ENCODE measurements at regions not wholly inside any gene's neighbourhood (a gene's known extent, or its start where the extent isn't known, plus 50 kb on each side); places are given as distances from the start of the nearest gene placed in this dataset.

DNA sequence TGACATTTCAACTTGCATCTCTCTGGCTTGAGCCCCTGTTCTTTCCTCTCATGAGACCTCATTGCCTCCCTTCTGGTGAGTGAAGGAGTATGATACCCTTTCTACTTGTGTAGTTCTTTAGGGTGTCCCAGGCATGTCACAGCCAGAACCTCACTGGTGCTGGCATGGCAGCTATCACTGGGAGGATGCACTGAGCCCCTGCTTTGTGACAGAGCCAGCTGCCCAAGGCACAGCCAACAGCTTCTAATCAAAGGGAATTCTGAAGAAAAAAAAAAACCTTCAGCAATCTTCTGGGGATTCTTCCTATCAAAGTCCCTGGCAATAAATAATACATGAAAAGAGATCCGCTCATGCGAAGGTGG, 652.6 kb upstream of the KLF4 start:
- no peaks in the 10 kb centered on the region for H3K36me3 Mint-ChIP-seq (ENCODE audit: low read depth)
- no peak overlapping the region for H3K4me3 Mint-ChIP-seq
- H3K27me3 Mint-ChIP-seq (ENCODE audit: low read depth): no peaks in the 10 kb centered on the region
- no peaks in the 10 kb centered on the region for H3K4me1 Mint-ChIP-seq (ENCODE audit: low read depth)
- peaks cover 7% of the 10 kb centered on the region for H3K9me3 Mint-ChIP-seq
- no peak overlapping the region for H3K27ac Mint-ChIP-seq

DNA sequence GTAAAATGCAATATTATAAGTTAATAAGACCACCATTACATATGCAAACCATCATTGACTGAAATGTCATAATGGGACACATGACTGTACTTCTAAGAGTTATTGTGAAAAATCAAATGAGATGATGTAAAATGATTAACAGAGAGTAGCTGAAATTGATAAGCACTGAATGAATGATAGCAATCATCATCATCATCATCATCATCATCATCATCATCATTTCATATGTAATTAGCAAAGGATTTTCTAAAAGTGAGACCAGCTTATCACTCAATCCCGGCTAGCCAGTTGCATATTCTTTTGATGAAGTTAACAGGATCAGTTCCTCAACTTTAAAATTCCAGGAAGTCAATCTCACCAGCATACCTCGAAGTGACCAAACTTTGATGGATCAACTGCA, 650.3 kb upstream of the KLF4 start:
- Mint-ChIP-seq H3K4me3 (no peak overlapping the region), H3K27ac (no peak overlapping the region), H3K36me3 (ENCODE audit: low read depth) (no peaks in the 10 kb centered on the region), H3K27me3 (ENCODE audit: low read depth) (no peaks in the 10 kb centered on the region), H3K4me1 (ENCODE audit: low read depth) (no peaks in the 10 kb centered on the region), H3K9me3 (no peaks in the 10 kb centered on the region)

DNA sequence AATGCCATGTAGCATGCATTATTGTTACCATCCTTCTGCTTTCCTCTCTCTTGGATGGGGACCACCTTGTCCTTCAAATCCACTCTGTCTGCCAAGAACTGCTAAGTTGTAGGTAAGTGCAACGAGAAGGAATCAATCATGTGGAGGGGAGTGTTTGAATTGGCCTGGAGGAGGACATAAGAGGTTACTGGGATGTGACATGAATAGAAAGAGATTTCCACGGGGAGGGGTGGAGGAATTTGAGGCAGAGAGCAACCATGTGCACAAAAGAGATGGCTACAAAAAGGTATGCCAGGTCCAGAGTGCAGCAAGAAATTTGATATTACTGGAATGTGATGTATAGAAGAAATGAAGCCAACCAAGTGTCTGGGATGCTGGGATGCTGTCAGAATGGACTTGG, 648.9 kb upstream of the KLF4 start:
- no peak overlapping the region for H3K4me3 Mint-ChIP-seq
- H3K27me3 Mint-ChIP-seq (ENCODE audit: low read depth): no peaks in the 10 kb centered on the region
- no peaks in the 10 kb centered on the region for H3K4me1 Mint-ChIP-seq (ENCODE audit: low read depth)
- no peak overlapping the region for H3K27ac Mint-ChIP-seq
- H3K9me3 Mint-ChIP-seq: no peaks in the 10 kb centered on the region
- H3K36me3 Mint-ChIP-seq (ENCODE audit: low read depth): no peaks in the 10 kb centered on the region

DNA sequence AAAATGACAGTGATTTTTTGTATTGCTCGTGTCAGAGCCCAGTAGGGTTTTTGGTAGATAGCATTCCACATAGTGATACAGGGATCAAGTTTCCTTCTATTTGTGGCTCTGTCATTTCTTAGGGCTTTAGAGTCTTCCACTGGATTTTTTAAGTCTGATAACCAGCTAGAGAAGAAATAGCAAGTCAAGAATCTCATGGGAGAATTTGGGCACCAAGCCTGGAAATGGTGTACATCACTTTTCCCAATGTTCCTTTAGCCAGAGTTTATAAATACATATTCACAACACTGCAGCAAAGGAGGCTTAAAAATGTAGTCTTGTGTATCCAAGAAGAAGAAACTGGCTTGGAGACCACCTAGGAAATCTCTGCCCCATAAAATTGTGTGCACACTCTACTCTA, 647.1 kb upstream of the KLF4 start:
- Mint-ChIP-seq H3K9me3 (no peaks in the 10 kb centered on the region), H3K27me3 (ENCODE audit: low read depth) (no peaks in the 10 kb centered on the region), H3K4me3 (no peak overlapping the region), H3K4me1 (ENCODE audit: low read depth) (no peaks in the 10 kb centered on the region), H3K36me3 (ENCODE audit: low read depth) (no peaks in the 10 kb centered on the region), H3K27ac (no peak overlapping the region)

DNA sequence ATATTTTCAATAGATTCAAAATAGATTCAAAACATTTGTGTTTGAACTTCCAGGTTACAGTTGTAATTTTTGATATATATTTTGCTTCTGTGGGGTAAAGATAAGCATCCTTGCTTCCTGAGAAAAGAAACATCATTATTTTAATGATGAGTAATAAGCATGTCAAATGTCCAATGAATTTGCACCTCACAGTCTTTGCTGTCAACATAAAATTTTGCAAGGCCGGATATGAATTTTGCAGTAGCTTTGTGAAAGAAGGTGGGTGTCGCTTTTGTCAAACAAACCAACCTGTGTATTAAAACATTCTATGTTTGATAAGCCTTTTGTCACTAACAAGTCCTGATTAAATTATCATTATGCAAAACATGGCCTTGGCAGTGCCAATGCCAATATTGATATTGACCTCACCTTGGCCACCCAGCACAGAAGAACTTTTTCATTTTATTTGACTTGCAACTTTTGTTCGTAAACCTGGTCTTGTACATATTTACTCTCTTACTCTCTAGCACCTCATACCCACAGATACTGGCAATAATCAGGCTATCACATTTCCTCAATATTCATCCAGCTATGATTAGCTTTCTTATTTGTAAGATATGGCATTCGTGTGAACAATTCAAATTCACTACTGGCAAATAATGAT, 645.0 kb upstream of the KLF4 start:
- Mint-ChIP-seq H3K27me3 (ENCODE audit: low read depth) (no peaks in the 10 kb centered on the region), H3K27ac (no peak overlapping the region), H3K9me3 (no peaks in the 10 kb centered on the region), H3K4me3 (no peak overlapping the region), H3K36me3 (ENCODE audit: low read depth) (no peaks in the 10 kb centered on the region), H3K4me1 (ENCODE audit: low read depth) (no peaks in the 10 kb centered on the region)

DNA sequence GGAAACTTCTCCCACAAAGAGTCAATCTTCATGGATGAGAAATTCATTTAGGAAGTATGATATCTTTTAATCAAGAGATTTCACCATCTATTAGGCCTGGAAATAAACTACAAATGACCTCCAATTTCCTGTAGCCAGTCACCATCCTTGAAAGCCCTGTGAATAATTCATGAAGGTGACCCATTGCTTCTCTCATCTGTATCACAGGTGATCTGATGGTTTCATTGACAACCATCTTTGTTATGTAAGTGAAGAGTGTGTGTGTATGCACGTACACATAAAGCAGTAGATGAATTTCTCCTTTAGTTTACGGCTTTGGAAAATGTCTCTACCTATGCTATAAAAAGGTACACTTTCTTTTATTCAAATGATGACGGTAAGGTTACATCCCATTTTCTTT, 644.1 kb upstream of the KLF4 start:
- H3K4me3 Mint-ChIP-seq: no peak overlapping the region
- H3K27ac Mint-ChIP-seq: no peak overlapping the region
- no peaks in the 10 kb centered on the region for H3K4me1 Mint-ChIP-seq (ENCODE audit: low read depth)
- H3K27me3 Mint-ChIP-seq (ENCODE audit: low read depth): no peaks in the 10 kb centered on the region
- no peaks in the 10 kb centered on the region for H3K36me3 Mint-ChIP-seq (ENCODE audit: low read depth)
- no peaks in the 10 kb centered on the region for H3K9me3 Mint-ChIP-seq

DNA sequence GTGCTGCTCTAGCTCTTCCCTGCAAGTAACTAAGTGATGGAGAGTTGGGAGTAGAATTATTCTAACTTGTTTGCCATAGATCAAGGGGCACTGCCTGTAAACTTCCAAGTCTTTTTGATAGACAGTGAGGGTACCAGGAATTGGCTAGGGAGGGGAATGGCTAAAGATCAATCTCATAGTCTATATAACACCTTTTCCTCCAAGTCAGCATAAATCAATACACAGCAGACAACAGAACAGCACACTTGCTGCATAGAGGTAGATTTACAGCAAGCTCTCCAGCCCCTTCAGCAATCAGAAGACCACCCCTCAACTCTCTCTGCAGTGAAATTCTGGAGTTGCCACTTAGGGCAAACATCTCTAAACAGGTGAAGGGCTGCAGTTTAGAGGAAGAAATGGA, 643.5 kb upstream of the KLF4 start:
- no peaks in the 10 kb centered on the region for H3K27me3 Mint-ChIP-seq (ENCODE audit: low read depth)
- no peak overlapping the region for H3K27ac Mint-ChIP-seq
- no peaks in the 10 kb centered on the region for H3K36me3 Mint-ChIP-seq (ENCODE audit: low read depth)
- H3K4me1 Mint-ChIP-seq (ENCODE audit: low read depth): no peaks in the 10 kb centered on the region
- no peak overlapping the region for H3K4me3 Mint-ChIP-seq
- no peaks in the 10 kb centered on the region for H3K9me3 Mint-ChIP-seq

DNA sequence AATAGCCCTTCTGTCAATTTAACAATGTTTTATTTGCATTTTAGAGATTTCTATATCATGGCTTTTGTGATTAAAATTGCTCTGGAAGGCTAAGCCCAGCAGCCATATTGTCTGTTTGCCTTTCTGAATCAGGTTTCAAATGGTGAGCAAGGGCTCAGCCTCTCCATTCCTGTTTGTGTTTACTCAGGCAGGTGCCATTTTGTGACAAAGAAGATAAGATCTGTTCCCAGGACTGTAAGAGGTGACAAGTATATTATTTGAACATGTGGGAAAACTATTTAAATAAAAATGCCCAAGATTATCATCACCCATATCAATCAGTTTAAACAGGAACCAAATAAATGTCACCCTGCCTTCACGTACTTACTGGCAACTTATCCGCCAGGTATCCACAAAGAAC, 641.3 kb upstream of the KLF4 start:
- Mint-ChIP-seq H3K4me3 (no peak overlapping the region), H3K36me3 (ENCODE audit: low read depth) (no peaks in the 10 kb centered on the region), H3K9me3 (no peaks in the 10 kb centered on the region), H3K27me3 (ENCODE audit: low read depth) (no peaks in the 10 kb centered on the region), H3K4me1 (ENCODE audit: low read depth) (no peaks in the 10 kb centered on the region), H3K27ac (no peak overlapping the region)

DNA sequence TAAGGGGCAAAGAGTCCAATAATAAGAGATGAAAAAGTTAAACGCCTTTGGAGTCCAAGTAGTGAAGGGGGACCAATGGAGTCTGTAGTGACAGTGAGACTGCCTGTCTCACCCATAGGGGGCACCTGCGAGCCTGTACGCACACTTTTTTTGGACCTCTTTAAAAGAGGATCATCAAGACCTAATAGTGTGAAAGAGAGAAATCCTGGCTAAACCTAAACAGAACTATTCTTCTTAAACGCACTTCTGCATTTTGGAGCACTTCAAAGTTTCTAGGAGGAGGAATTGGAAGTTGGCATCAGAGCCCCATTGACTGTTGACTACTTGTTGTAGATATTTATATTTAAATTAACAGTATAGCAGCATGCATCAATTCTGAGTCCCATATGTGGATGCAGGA, 636.1 kb upstream of the KLF4 start:
- Mint-ChIP-seq H3K27ac (no peak overlapping the region), H3K4me1 (ENCODE audit: low read depth) (no peaks in the 10 kb centered on the region), H3K9me3 (no peaks in the 10 kb centered on the region), H3K4me3 (no peak overlapping the region), H3K36me3 (ENCODE audit: low read depth) (no peaks in the 10 kb centered on the region), H3K27me3 (ENCODE audit: low read depth) (no peaks in the 10 kb centered on the region)

DNA sequence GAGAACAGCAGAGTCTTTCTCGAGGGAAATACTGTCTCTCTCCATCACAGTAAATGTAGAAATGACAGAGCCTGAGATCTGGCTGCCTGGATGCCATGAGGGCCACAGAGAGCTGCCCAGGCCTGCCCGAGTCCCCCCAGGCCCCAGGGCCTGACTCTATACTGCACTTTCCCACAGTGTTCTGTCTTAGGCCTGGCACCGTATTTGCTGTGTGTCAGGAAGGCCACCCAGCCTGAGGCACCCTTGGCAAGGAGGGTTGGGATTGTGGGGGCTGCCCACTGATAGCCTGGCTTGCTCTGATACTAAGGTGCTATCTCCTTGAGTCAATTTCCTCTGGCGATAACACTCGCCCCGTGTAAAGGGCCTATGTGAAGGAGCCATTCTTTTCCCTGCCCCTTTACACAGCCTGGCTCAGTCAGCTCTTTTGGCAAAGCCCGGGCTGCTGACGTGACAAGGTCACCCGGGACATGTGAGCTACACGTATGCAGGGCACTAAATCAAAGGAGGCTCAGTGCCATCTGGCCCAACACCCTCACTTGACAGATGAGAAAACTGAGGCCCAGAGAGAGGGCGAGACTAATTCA, 630.1 kb upstream of the KLF4 start:
- Mint-ChIP-seq H3K9me3 (peaks cover 4% of the 10 kb centered on the region), H3K4me1 (ENCODE audit: low read depth) (no peaks in the 10 kb centered on the region), H3K36me3 (ENCODE audit: low read depth) (no peaks in the 10 kb centered on the region), H3K27ac (no peak overlapping the region), H3K4me3 (no peak overlapping the region), H3K27me3 (ENCODE audit: low read depth) (no peaks in the 10 kb centered on the region)

DNA sequence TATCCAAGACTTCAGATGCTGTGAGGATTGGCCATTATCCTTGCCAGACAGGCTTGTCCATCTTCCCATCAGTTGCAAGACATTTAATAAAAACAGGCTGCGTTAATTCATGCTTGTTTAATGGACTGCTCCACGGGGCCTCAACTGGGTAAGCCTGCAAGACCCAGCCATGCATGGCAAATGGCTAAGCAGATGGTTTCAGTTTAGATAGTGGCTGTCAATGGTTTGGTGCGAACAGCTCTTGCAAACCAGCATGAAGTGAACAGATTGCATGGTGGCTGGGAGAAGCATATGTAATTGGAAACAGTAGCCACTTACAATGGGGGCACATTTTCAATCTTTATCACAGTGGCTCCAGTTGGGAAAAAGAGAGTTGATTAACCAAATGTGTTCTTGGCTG, 628.2 kb upstream of the KLF4 start:
- Mint-ChIP-seq H3K9me3 (peaks cover 4% of the 10 kb centered on the region), H3K36me3 (ENCODE audit: low read depth) (no peaks in the 10 kb centered on the region), H3K4me3 (no peak overlapping the region), H3K27ac (no peak overlapping the region), H3K4me1 (ENCODE audit: low read depth) (no peaks in the 10 kb centered on the region), H3K27me3 (ENCODE audit: low read depth) (no peaks in the 10 kb centered on the region)

DNA sequence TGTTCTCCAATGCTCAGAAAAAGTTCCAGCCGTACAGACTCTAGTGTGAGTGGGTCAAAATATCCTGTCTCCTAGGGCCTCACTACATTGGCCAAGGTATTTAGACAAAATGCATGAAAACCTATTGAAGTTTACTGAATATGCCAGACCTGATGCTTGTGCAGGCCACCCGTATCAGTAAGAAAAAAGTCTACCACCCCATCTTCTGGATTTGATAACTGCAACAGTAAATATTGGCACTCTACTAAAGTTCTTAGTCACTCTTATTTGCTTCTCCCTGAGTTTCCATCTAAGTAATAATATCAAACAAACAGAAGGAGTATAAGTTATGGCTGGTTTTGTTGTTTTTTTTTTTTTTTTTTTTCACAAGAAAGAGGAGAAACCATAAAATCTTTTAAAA, 627.7 kb upstream of the KLF4 start:
- Mint-ChIP-seq H3K9me3 (peaks cover 4% of the 10 kb centered on the region), H3K4me3 (no peak overlapping the region), H3K4me1 (ENCODE audit: low read depth) (no peaks in the 10 kb centered on the region), H3K27me3 (ENCODE audit: low read depth) (no peaks in the 10 kb centered on the region), H3K27ac (no peak overlapping the region), H3K36me3 (ENCODE audit: low read depth) (no peaks in the 10 kb centered on the region)

DNA sequence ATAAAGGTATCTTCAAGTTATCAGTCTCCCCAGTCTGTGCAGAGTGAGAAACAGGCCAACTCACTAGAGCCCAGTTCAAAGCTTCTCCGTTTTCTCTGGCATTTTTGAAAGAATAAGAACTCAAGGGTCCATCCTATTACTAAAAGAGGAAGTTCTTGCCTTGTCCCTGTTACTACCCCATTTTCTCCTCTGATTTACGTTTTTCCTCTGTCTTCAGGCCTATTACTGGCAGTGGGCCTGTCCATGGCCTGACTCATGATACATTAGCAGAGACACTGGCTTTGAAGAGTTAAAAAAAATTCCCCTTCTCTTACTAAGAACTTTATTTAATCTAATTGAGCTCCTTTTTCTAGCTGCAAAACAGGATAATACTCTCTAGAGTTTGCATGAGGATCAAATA, 624.0 kb upstream of the KLF4 start:
- H3K27ac Mint-ChIP-seq: no peak overlapping the region
- no peak overlapping the region for H3K4me3 Mint-ChIP-seq
- peaks cover 8% of the 10 kb centered on the region for H3K9me3 Mint-ChIP-seq
- no peaks in the 10 kb centered on the region for H3K4me1 Mint-ChIP-seq (ENCODE audit: low read depth)
- H3K27me3 Mint-ChIP-seq (ENCODE audit: low read depth): no peaks in the 10 kb centered on the region
- H3K36me3 Mint-ChIP-seq (ENCODE audit: low read depth): no peaks in the 10 kb centered on the region

DNA sequence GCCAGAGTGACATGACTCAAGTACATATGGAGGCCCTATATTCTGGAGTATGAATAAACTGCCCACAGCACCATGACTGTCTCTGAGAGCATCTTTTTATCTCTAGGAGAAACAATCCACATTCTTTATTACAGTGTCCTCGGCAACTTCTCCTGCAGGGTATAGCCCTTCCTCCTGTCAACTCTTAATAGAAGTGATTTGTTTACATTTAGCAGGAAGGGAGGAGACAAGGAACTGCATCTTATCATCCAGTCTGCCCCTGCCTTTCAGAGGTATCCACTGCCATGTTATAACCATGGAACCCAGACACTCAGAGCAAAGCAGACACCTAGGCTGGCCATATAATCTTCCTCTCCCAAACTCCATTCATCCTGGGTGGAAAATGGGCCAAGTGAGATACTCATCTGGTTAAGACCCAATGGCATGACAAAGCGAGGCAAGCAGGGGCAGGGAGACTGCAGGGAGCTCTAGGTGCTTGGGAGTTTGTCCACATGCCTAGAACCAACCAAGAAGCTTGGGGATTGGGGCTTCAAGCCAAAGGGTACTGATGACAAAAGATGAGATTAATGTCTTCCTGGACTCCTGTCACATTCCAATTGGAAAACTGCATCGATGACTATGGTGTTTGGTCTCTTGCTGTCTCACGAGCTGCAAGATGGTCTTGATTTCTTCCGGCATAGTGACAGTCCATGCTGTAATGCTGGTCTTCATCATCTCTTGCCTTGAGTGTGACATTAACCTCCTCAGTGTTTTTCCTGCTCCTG, 620.5 kb upstream of the KLF4 start:
- no peaks in the 10 kb centered on the region for H3K36me3 Mint-ChIP-seq (ENCODE audit: low read depth)
- no peak overlapping the region for H3K4me3 Mint-ChIP-seq
- H3K9me3 Mint-ChIP-seq: peaks cover 4% of the 10 kb centered on the region
- H3K27ac Mint-ChIP-seq: no peak overlapping the region
- no peaks in the 10 kb centered on the region for H3K27me3 Mint-ChIP-seq (ENCODE audit: low read depth)
- no peaks in the 10 kb centered on the region for H3K4me1 Mint-ChIP-seq (ENCODE audit: low read depth)

DNA sequence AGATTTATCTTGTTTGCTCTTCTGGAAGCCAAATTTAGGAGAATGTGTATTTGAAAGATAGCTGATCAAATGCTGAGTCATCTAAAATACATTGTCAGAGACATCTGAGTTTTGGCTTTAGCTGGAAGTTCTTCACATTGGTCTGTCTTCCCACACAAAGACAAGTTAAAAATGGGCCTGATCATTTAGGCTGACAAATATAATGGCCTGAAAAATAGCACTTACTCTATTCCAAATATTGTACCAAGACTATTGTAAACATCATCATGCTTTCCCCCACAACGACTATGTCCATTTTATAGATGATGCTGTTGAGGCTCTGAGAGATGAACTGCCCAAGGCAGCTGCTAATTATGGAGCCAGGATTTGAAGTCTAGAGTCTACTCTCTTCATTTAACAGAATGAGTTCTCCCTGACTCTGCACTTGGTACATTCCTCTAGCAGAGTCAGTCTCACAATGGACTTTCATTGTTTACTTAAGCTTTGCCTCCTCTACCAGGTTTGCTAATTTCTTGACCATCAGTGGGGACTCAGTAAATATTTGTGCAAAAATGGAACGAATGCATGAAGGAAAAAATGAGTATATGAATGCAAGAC, 619.4 kb upstream of the KLF4 start:
- no peaks in the 10 kb centered on the region for H3K36me3 Mint-ChIP-seq (ENCODE audit: low read depth)
- H3K4me1 Mint-ChIP-seq (ENCODE audit: low read depth): no peaks in the 10 kb centered on the region
- H3K27ac Mint-ChIP-seq: no peak overlapping the region
- H3K27me3 Mint-ChIP-seq (ENCODE audit: low read depth): no peaks in the 10 kb centered on the region
- H3K4me3 Mint-ChIP-seq: no peak overlapping the region
- peaks cover 4% of the 10 kb centered on the region for H3K9me3 Mint-ChIP-seq
